ENCODE measurements at regions not wholly inside any gene's neighbourhood (a gene's known extent, or its start where the extent isn't known, plus 50 kb on each side); places are given as distances from the start of the nearest gene placed in this dataset.
"Not testable (repeated sequence)": the region's sequence is repeated elsewhere in the genome, so short reads cannot be mapped to it uniquely, and the experiment has no call there.

DNA sequence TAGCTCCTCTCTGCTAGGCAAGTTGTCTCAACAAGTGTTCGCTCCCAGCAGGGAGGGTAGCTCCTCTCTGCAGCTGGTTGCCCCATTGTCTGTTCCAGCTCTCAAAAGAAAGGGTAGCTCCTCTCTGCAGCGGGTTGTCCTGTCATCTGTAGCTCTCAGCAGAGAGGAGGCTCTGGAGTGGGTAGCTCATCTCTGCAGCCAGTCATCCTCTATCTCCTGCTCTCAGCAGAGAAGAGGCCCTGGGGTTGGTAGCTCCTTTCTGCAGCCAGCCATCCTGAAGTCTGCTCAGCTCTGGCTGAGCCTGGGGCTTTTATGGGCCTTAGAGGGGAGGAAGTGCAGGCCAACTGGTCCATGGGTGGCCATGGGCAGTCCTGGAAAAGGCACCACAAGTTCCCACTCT lies 342.7 kb downstream of the PTTG2 start:
- intact Hi-C loops (cut with DNase I) = loop anchor here (10.0 kb wide), 1 partner anchor 118 kb away; no protein-coding TSS in a partner anchor
- DNase-seq = no peak
- no peak for ATAC-seq
- H3K27ac ChIP-seq = no peak overlapping the region
- no peak for TF ChIP-seq CTCF (IDR thresholded peaks at IDR 0.05)
- no peak for TF ChIP-seq POLR2A (IDR thresholded peaks at IDR 0.05)
- no peaks in the 10 kb centered on the region for H3K9me3 ChIP-seq
- 90 to 97% methylated on average over 2 of the region's 2 CpGs for WGBS, 2 donors
- no peaks in the 10 kb centered on the region for H3K4me1 ChIP-seq
- no peak overlapping the region for H3K4me3 ChIP-seq
- H3K36me3 ChIP-seq (replicated peaks in 1 of 2; ENCODE audit: insufficient read depth in 1 of 2, low read depth in 2 of 2) = no peaks in the 10 kb centered on the region
- no peaks in the 10 kb centered on the region for H3K27me3 ChIP-seq

DNA sequence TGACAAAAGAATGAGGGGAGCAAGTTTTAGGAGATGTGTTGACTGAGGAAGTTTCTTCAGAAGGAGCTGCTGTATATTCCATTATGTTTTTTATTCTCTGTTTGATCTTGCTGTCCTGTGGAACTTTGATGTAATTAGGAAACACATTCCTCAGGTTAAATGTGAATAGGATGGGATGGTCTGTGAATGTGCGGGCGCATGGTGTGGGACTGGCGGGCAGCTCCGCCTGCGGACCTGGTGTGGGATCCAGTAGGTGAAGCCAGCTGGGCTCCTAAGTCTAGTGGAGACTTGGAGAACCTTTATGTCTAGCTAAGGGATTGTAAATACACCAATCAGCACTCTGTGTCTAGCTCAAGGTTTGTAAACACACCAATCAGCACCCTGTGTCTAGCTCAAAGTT lies 344.3 kb downstream of the PTTG2 start:
- H3K4me1 ChIP-seq; H3K36me3 ChIP-seq (replicated peaks in 1 of 2; ENCODE audit: insufficient read depth in 1 of 2, low read depth in 2 of 2); H3K9me3 ChIP-seq; H3K27ac ChIP-seq; H3K27me3 ChIP-seq; DNase-seq; ATAC-seq; H3K4me3 ChIP-seq: not testable (repeated sequence)
- 93 to 96% methylated on average over 5 of the region's 5 CpGs for WGBS, 2 donors
- intact Hi-C loops (cut with DNase I) = loop anchor here (10.0 kb wide), 1 partner anchor 120 kb away; no protein-coding TSS in a partner anchor

DNA sequence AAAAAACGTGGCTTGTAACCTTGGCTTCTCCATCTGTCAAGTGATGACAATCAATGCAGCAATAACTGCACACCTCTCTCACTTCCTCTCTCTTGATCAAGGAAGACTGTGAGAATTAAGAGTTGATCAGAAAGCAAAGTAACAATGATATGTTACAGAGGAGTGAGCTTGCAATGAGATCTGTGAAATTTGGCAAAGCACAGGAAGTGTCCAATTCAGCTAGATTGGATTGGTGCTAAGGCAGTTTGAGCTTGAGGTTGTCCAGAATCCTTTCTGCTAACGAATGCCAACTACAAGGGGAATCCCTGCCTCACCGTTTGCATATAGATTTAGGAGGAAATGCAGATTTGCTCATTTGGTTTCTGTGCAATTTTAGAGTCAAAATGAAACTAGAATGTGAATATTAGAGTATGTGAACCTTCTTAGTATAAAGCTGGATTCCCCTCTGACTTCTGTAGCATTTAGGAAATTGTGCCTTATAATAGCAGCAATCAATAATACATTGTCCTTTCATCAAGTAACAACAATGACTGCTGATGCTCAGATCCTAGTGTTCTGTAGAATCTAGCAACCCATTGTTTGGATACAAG lies 346.4 kb downstream of the PTTG2 start:
- DNase-seq = no peak
- Histone ChIP-seq H3K4me1 (no peaks in the 10 kb centered on the region), H3K9me3 (no peaks in the 10 kb centered on the region), H3K27me3 (no peaks in the 10 kb centered on the region), H3K27ac (no peak overlapping the region), H3K36me3 (replicated peaks in 1 of 2; ENCODE audit: insufficient read depth in 1 of 2, low read depth in 2 of 2) (no peaks in the 10 kb centered on the region), H3K4me3 (no peak overlapping the region)
- TF ChIP-seq POLR2A (IDR thresholded peaks at IDR 0.05) = no peak
- no peak for TF ChIP-seq CTCF (IDR thresholded peaks at IDR 0.05)
- intact Hi-C loops (cut with DNase I) = loop anchor here (10.0 kb wide), 1 partner anchor 122 kb away; no protein-coding TSS in a partner anchor
- 18 to 23% methylated on average over 3 of the region's 3 CpGs for WGBS, 2 donors
- ATAC-seq = no peak

- Histone ChIP-seq H3K4me3 (no peak overlapping the region), H3K36me3 (replicated peaks in 1 of 2; ENCODE audit: insufficient read depth in 1 of 2, low read depth in 2 of 2) (no peaks in the 10 kb centered on the region), H3K4me1 (peaks cover 9% of the 10 kb centered on the region), H3K9me3 (no peaks in the 10 kb centered on the region), H3K27ac (no peak overlapping the region), H3K27me3 (no peaks in the 10 kb centered on the region)
- 47 to 53% methylated on average over 5 of the region's 5 CpGs for WGBS, 2 donors
- ATAC-seq (no peak), DNase-seq (no peak)
- TF ChIP-seq CTCF (IDR thresholded peaks at IDR 0.05) (no peak), POLR2A (IDR thresholded peaks at IDR 0.05) (no peak)
- intact Hi-C loops (cut with DNase I) = loop anchor here (10.0 kb wide), 1 partner anchor 124 kb away; no protein-coding TSS in a partner anchor
Observed at GRCh38 chr4:38308728-38309311, 348.6 kb downstream of the PTTG2 start.

DNA sequence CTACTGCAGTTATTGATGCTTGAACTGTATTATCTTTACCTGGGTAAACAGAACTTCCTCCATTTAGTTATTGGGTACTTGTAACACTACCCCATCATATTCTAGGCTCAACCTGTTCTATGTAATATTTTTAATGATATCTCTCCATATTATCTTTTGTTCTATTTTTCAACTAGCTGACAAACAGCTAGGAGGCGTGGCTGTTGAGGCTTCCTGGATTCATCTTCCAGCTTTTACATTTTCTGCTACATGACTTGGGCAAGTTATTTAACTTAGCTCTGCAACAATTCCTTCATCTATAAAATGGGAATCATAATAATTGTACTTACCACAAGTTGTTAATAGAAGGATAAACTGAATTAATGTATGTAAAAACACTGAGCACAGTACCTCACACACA lies 349.3 kb downstream of the PTTG2 start:
- no peak for DNase-seq
- peaks cover 15% of the 10 kb centered on the region for H3K4me1 ChIP-seq
- TF ChIP-seq CTCF (IDR thresholded peaks at IDR 0.05) (no peak), POLR2A (IDR thresholded peaks at IDR 0.05) (no peak)
- 89 to 91% methylated on average over 1 of the region's 1 CpG for WGBS, 2 donors
- no peaks in the 10 kb centered on the region for H3K36me3 ChIP-seq (replicated peaks in 1 of 2; ENCODE audit: insufficient read depth in 1 of 2, low read depth in 2 of 2)
- intact Hi-C loops (cut with DNase I) = loop anchor here (10.0 kb wide), 1 partner anchor 125 kb away; no protein-coding TSS in a partner anchor
- no peak overlapping the region for H3K4me3 ChIP-seq
- no peak overlapping the region for H3K27ac ChIP-seq
- ATAC-seq = no peak
- H3K9me3 ChIP-seq = no peaks in the 10 kb centered on the region
- H3K27me3 ChIP-seq = no peaks in the 10 kb centered on the region
